SK-N-DZ (cell line): ENCODE measurements at regions not wholly inside any gene's neighbourhood (a gene's known extent, or its start where the extent isn't known, plus 50 kb on each side); places are given as distances from the start of the nearest gene placed in this dataset.

Experiments
- DNase-seq: peaks from one replicate; pipeline ENCODE4 v3.0.0-alpha.2; 2015; ENCODE audit warnings: low spot score

GRCh38 chr14:51512316-51512715 is 139.4 kb upstream of the FRMD6 start:
- DNase-seq = no peak

- DNase-seq = no peak
Observed at GRCh38 chr14:51513281-51513680, 138.4 kb upstream of the FRMD6 start.

GRCh38 chr14:51513933-51514332 is 137.8 kb upstream of the FRMD6 start:
- no peak for DNase-seq

GRCh38 chr14:51515611-51516010 is 136.1 kb upstream of the FRMD6 start:
- DNase-seq = no peak

GRCh38 chr14:51516706-51517395 is 134.9 kb upstream of the FRMD6 start:
- no peak for DNase-seq

GRCh38 chr14:51518280-51518679 is 133.4 kb upstream of the FRMD6 start:
- no peak for DNase-seq

- DNase-seq = no peak
Observed at GRCh38 chr14:51518711-51519110, 133.0 kb upstream of the FRMD6 start.

GRCh38 chr14:51520087-51520486 is 131.6 kb upstream of the FRMD6 start:
- no peak for DNase-seq

GRCh38 chr14:51521764-51522163 is 129.9 kb upstream of the FRMD6 start:
- no peak for DNase-seq

- no peak for DNase-seq
Observed at GRCh38 chr14:51523243-51523642, 128.5 kb upstream of the FRMD6 start.

- no peak for DNase-seq
Observed at GRCh38 chr14:51525739-51526138, 126.0 kb upstream of the FRMD6 start.

- no peak for DNase-seq
Observed at GRCh38 chr14:51527073-51527472, 124.6 kb upstream of the FRMD6 start.

- no peak for DNase-seq
Observed at GRCh38 chr14:51529736-51530135, 122.0 kb upstream of the FRMD6 start.

- DNase-seq = no peak
Observed at GRCh38 chr14:51533160-51533559, 118.5 kb upstream of the FRMD6 start.

- DNase-seq = no peak
Observed at GRCh38 chr14:51533872-51534553, 117.7 kb upstream of the FRMD6 start.

GRCh38 chr14:51534610-51535011 is 117.1 kb upstream of the FRMD6 start:
- no peak for DNase-seq

- no peak for DNase-seq
Observed at GRCh38 chr14:51535443-51536044, 116.2 kb upstream of the FRMD6 start.

- DNase-seq = no peak
Observed at GRCh38 chr14:51538973-51539372, 112.7 kb upstream of the FRMD6 start.

GRCh38 chr14:51539571-51540037 is 112.1 kb upstream of the FRMD6 start:
- no peak for DNase-seq

GRCh38 chr14:51540364-51540763 is 111.3 kb upstream of the FRMD6 start:
- no peak for DNase-seq

- no peak for DNase-seq
Observed at GRCh38 chr14:51544471-51544870, 107.2 kb upstream of the FRMD6 start.

GRCh38 chr14:51544901-51545300 is 106.8 kb upstream of the FRMD6 start:
- no peak for DNase-seq

GRCh38 chr14:51545396-51545795 is 106.3 kb upstream of the FRMD6 start:
- DNase-seq = no peak
